Neutrophil (primary cell): ENCODE measurements at regions not wholly inside any gene's neighbourhood (a gene's known extent, or its start where the extent isn't known, plus 50 kb on each side); places are given as distances from the start of the nearest gene placed in this dataset.

Experiments
- H3K27ac ChIP-seq: fragments of 200-600 bp; sonication (generic); 2 replicates; pipeline ENCODE4 v1.5.1; 2016; ENCODE audit warnings: mild to moderate bottlenecking, moderate library complexity
- H3K27me3 ChIP-seq: fragments of 200-600 bp; sonication (generic); 2 replicates; pipeline ENCODE4 v1.6.0; 2016; ENCODE audit warnings: mild to moderate bottlenecking
- H3K36me3 ChIP-seq: fragments of 200-600 bp; sonication (generic); 2 replicates; pipeline ENCODE4 v1.5.1; 2017
- H3K4me1 ChIP-seq, 2 experiments: fragments of 200-600 bp in 1 of 2; sonication (generic) in 1 of 2; 1 replicate in 1 of 2; 2 replicates in 1 of 2; pipeline versions ENCODE4 v1.5.1 to v1.6.1; 2013 to 2016; ENCODE audit warnings: low read depth in 1 of 2, low read length in 1 of 2, mild to moderate bottlenecking in 1 of 2, moderate library complexity in 1 of 2; ENCODE audit not compliant: control insufficient read depth in 1 of 2, insufficient read depth in 1 of 2
- H3K4me3 ChIP-seq, 2 experiments: fragments of 200-600 bp in 1 of 2; sonication (generic) in 1 of 2; 1 replicate in 1 of 2; 2 replicates in 1 of 2; pipeline ENCODE4 v1.5.1; 2013 to 2016; ENCODE audit warnings: low read depth in 1 of 2, low read length in 1 of 2, mild to moderate bottlenecking in 1 of 2, moderate library complexity in 1 of 2
- H3K9me3 ChIP-seq: fragments of 200-600 bp; sonication (generic); 2 replicates; pipeline ENCODE4 v1.5.1; 2016
- CTCF ChIP-seq: fragments of 200-600 bp; sonication (generic); IDR thresholded peaks from 2 replicates; pipeline ENCODE4 v1.5.1; 2016; ENCODE audit warnings: antibody characterized with exemption

DNA sequence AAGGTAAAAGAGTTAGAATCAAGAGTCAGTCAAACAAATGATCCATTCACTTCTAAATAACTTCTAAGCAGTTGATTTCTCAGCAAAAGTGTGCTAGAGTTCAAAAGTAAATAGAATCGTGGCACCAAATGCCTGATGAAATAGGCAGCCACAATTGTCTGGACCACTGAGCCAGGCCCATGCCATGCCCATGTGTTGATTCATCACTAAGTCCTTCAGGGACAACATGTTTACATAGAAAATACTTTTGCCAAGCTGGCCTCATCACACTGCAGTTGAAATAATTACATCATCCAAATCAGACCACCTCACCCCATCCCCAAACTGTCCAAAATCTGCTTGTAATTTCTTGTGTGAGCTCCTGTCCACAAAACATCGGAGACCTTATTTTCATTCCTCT lies 216.3 kb downstream of the IGSF11 start:
- Histone ChIP-seq H3K27me3 (no peaks in the 10 kb centered on the region), H3K9me3 (no peaks in the 10 kb centered on the region), H3K4me1 (no peaks in the 10 kb centered on the region), H3K36me3 (no peaks in the 10 kb centered on the region), H3K4me3 (no peak overlapping the region), H3K27ac (no peak overlapping the region)
- no peak for TF ChIP-seq CTCF

- Histone ChIP-seq H3K27me3 (no peaks in the 10 kb centered on the region), H3K27ac (no peak overlapping the region), H3K4me3 (no peak overlapping the region), H3K36me3 (no peaks in the 10 kb centered on the region), H3K9me3 (no peaks in the 10 kb centered on the region), H3K4me1 (no peaks in the 10 kb centered on the region)
- TF ChIP-seq CTCF = no peak
These were observed 211.0 kb downstream of the IGSF11 start for GRCh38 chr3:118823626-118824025.

- H3K27ac ChIP-seq = no peak overlapping the region
- TF ChIP-seq CTCF = no peak
- no peaks in the 10 kb centered on the region for H3K9me3 ChIP-seq
- H3K4me3 ChIP-seq = no peak overlapping the region
- no peaks in the 10 kb centered on the region for H3K4me1 ChIP-seq
- H3K27me3 ChIP-seq = no peaks in the 10 kb centered on the region
- no peaks in the 10 kb centered on the region for H3K36me3 ChIP-seq
These were observed 207.2 kb downstream of the IGSF11 start for GRCh38 chr3:118827446-118827845.

DNA sequence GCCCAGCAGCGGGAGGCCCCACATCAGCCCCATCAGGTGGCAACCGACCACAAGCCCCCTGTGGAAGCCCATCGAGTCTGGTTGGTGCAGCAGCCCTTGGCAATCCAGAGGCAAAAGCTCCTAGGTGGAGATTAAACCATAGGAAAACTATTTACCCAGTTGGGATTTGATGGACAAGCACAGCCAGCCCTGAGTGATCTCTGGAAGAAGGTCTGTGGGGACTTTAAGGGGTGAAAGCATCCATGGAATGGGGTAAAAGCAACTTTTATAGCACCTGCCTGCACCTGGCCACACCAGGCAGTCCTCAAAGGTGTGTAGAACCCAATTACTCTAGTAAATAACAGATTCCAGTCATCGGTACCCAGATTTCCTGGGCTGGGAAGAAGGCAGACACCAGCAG lies 206.3 kb downstream of the IGSF11 start:
- Histone ChIP-seq H3K9me3 (no peaks in the 10 kb centered on the region), H3K27me3 (no peaks in the 10 kb centered on the region), H3K27ac (no peak overlapping the region), H3K36me3 (no peaks in the 10 kb centered on the region), H3K4me3 (no peak overlapping the region), H3K4me1 (no peaks in the 10 kb centered on the region)
- TF ChIP-seq CTCF = no peak

DNA sequence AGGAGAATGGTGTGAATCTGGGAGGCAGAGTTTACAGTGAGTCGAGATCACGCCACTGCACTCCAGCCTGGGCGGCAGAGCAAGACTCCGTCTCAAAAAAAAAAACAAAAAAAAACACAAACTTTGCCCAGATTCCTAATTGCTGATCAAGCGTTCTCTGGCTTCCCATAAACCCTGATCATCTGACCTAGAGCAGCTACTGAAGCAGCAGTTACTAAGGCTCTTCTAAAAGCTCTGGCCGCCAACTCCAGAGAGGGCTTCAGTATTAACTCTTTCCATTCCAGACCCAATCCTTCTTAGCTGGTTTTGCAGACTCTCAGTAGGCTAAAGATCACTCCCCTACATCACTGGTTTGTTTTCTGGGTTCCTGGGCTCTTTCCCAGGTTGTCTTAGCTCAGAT lies 201.6 kb downstream of the IGSF11 start:
- H3K4me1 ChIP-seq = no peaks in the 10 kb centered on the region
- H3K4me3 ChIP-seq = no peak overlapping the region
- TF ChIP-seq CTCF = no peak
- no peaks in the 10 kb centered on the region for H3K9me3 ChIP-seq
- no peaks in the 10 kb centered on the region for H3K27me3 ChIP-seq
- H3K36me3 ChIP-seq = no peaks in the 10 kb centered on the region
- no peak overlapping the region for H3K27ac ChIP-seq

GRCh38 chr3:118838871-118839270 lies 195.8 kb downstream of the IGSF11 start:
- H3K27ac ChIP-seq = no peak overlapping the region
- no peak overlapping the region for H3K4me3 ChIP-seq
- no peak for TF ChIP-seq CTCF
- H3K27me3 ChIP-seq = no peaks in the 10 kb centered on the region
- H3K9me3 ChIP-seq = peaks cover 7% of the 10 kb centered on the region
- no peaks in the 10 kb centered on the region for H3K36me3 ChIP-seq
- no peaks in the 10 kb centered on the region for H3K4me1 ChIP-seq
